Pancreas (tissue), 10 donors: ENCODE measurements at regions not wholly inside any gene's neighbourhood (a gene's known extent, or its start where the extent isn't known, plus 50 kb on each side); places are given as distances from the start of the nearest gene placed in this dataset.

Experiments
- ATAC-seq, 4 donors: fragments of 200-7000 bp; cut with Tn5 transposase; one replicate each; pipeline versions ENCODE4 v1.8.0 to v1.9.1; 2020; ENCODE audit warnings: mild to moderate bottlenecking in 4 of 4, moderate library complexity in 4 of 4
- DNase-seq, 6 donors: peaks; one replicate each; pipeline ENCODE4 v3.0.0-alpha.2; 2020
- FAIRE-seq: peaks from 2 replicates; lab custom pipeline; 2012; peaks lifted over from hg19 to GRCh38; lab: Jason Lieb, UNC
- H3K27ac ChIP-seq, 4 donors: fragments of 200-600 bp; sonication (generic); 1 replicate in 3 of 4; 2 replicates in 1 of 4; pipeline versions ENCODE4 v1.5.0 to v1.8.0; 2020
- H3K27me3 ChIP-seq, 4 donors: fragments of 200-600 bp; one replicate each; pipeline ENCODE4 v1.8.0; 2021
- H3K36me3 ChIP-seq, 3 donors: fragments of 200-600 bp; sonication (generic) in 1 of 3; one replicate each; pipeline versions ENCODE4 v1.5.0 to v1.8.0; 2020 to 2021
- H3K4me1 ChIP-seq, 3 donors: fragments of 200-600 bp; one replicate each; pipeline ENCODE4 v1.8.0; 2021
- H3K4me3 ChIP-seq, 4 donors: fragments of 200-600 bp; sonication (generic) in 2 of 4; one replicate each; pipeline versions ENCODE4 v1.5.0 to v1.8.0; 2020 to 2021
- H3K9me3 ChIP-seq, 4 donors: fragments of 200-600 bp; one replicate each; pipeline ENCODE4 v1.8.0; 2021
- CTCF ChIP-seq, 4 donors: fragments of 200-600 bp; sonication (generic) in 3 of 4; IDR thresholded peaks; one replicate each; pipeline versions ENCODE4 v1.5.0 to v1.8.0; 2021; ENCODE audit warnings: antibody characterized with exemption in 4 of 4
- WGBS, 2 donors: extraction: QIAGEN DNeasy Blood & Tissue Kit; methylation state at CpG; one replicate each; pipeline ENCODE4 v1.1.7; 2013; 5-methylcytosine and 5-hydroxymethylcytosine counted together
- intact Hi-C, 3 donors: fragments of 100-400 bp; cut with DNase I; formaldehyde crosslinking; loops; one replicate each; pipeline versions ENCODE4 v1.11.1 to v1.14.2; 2022
- donor health status: healthy with polysubstance abuse.
- donor health status: DM: no; HTN: no; CAD: no; lungs with moderate emphysema.
- donor health status: DM: no; HTN: no; CAD: no.
- donor health status: control.
- donor health status: control.
- donor health status: Bipolar disorder and iron deficiency.
- donor health status: DM: yes; HTN: yes; CAD: no.
- donor health status: DM: no; HTN: no; CAD: no.
- donor health status: DM: no; HTN: no; CAD: no.
- donor health status: DM: yes; HTN: yes; CAD: no.

DNA sequence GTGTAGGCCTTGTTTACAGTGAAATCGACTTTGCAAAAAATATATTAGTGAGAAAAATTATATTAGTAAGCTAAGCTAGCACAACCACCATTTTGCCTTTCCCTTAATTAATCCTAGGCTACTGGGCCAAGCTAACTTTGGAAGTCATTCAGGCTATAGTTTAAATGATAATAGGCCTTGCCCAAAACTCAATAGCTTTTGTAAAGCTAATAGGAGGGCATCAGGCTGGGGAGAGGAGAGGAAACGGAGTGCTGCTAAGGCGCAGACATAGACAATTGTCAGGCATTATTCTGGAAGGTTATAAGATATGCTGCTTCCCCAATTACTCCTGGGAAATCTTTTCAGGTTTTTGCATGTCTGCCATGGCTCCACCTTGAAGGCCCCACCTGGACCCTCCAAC is 1286.0 kb downstream of the NSUN3 start:
- 89 to 94% methylated on average over 3 of the region's 3 CpGs for WGBS, 2 donors

GRCh38 chr3:95350049-95350448 is 1287.2 kb downstream of the NSUN3 start:
- H3K27me3 ChIP-seq, result no peaks in the 10 kb centered on the region
- intact Hi-C loops, result no loop called here
- H3K9me3 ChIP-seq, result no peaks in the 10 kb centered on the region
- 80 to 83% methylated on average over 4 of the region's 4 CpGs for WGBS, 2 donors
- DNase-seq (no peak), ATAC-seq (no peak), FAIRE-seq (no peak)
- no peak overlapping the region for H3K4me3 ChIP-seq
- no peak overlapping the region for H3K27ac ChIP-seq
- no peak for TF ChIP-seq CTCF (IDR thresholded peaks at IDR 0.05)
- no peaks in the 10 kb centered on the region for H3K36me3 ChIP-seq
- no peaks in the 10 kb centered on the region for H3K4me1 ChIP-seq

More for the DNA sequence above, 1286.0 kb downstream of the NSUN3 start:
- H3K27ac ChIP-seq, result no peak overlapping the region
- H3K36me3 ChIP-seq, result no peaks in the 10 kb centered on the region
- TF ChIP-seq CTCF (IDR thresholded peaks at IDR 0.05), result no peak
- FAIRE-seq (no peak), DNase-seq (no peak), ATAC-seq (no peak)
- H3K27me3 ChIP-seq, result no peaks in the 10 kb centered on the region
- no peaks in the 10 kb centered on the region for H3K4me1 ChIP-seq
- no peak overlapping the region for H3K4me3 ChIP-seq
- intact Hi-C loops, result no loop called here
- H3K9me3 ChIP-seq, result no peaks in the 10 kb centered on the region

DNA sequence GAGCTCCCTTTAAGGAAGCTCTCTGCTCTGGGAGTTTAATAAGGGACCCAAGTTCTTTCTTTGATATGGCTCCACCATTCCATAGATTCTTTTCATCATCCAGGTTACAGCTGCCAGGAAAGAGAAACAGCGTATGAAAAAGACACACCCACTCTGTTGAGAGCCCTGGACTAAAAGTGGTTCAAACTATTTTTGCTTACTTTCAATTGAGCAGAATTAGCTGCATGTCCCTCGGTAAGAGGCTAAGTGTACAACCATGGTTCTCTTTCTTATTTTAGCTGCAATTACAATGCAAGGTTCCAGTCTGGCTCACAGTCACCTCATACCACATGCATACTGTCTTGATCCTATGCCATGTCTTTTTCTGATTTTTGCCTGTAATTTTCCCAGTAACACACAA is 1288.3 kb downstream of the NSUN3 start:
- Histone ChIP-seq H3K36me3 (no peaks in the 10 kb centered on the region), H3K27me3 (no peaks in the 10 kb centered on the region), H3K9me3 (no peaks in the 10 kb centered on the region), H3K4me3 (no peak overlapping the region), H3K27ac (no peak overlapping the region), H3K4me1 (no peaks in the 10 kb centered on the region)
- 69 to 82% methylated on average over 2 of the region's 2 CpGs for WGBS, 2 donors
- TF ChIP-seq CTCF (IDR thresholded peaks at IDR 0.05), result no peak
- ATAC-seq (no peak), DNase-seq (no peak), FAIRE-seq (no peak)
- intact Hi-C loops, result no loop called here

DNA sequence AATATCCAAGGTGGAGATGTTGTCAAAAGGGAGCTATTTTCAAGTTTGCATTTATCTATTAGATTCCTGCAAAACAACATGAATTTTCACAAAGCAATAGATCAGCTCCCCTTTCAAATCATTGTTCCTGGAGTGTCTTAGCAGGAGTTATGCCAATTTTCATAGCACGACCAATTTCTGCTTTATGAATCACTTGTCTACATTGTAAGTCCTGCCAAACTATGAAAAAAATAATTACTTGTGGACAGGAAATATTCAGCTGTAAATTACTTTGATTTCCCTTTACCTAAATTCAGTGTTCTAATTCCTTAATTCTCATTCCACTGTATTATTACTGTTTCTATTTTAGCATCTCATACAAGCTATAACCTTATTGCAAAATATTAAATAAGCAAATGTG is 1289.6 kb downstream of the NSUN3 start:
- WGBS, 2 donors, result 49 to 53% methylated on average over 1 of the region's 1 CpG
- ATAC-seq (no peak), DNase-seq (no peak), FAIRE-seq (no peak)
- no peak for TF ChIP-seq CTCF (IDR thresholded peaks at IDR 0.05)
- no peaks in the 10 kb centered on the region for H3K4me1 ChIP-seq
- no peaks in the 10 kb centered on the region for H3K36me3 ChIP-seq
- no peaks in the 10 kb centered on the region for H3K27me3 ChIP-seq
- H3K27ac ChIP-seq, result no peak overlapping the region
- intact Hi-C loops, result no loop called here
- H3K9me3 ChIP-seq, result no peaks in the 10 kb centered on the region
- H3K4me3 ChIP-seq, result no peak overlapping the region

GRCh38 chr3:95354489-95354888 is 1291.6 kb downstream of the NSUN3 start:
- intact Hi-C loops, result no loop called here
- 86 to 88% methylated on average over 2 of the region's 2 CpGs for whole genome bisulfite sequencing, 2 donors
- no peak for ATAC-seq
- DNase-seq, result no peak
- Histone ChIP-seq H3K9me3 (no peaks in the 10 kb centered on the region), H3K27ac (no peak overlapping the region), H3K36me3 (no peaks in the 10 kb centered on the region), H3K27me3 (no peaks in the 10 kb centered on the region), H3K4me1 (no peaks in the 10 kb centered on the region), H3K4me3 (no peak overlapping the region)
- no peak for FAIRE-seq
- TF ChIP-seq CTCF (IDR thresholded peaks at IDR 0.05), result no peak
